Neural cell (in vitro differentiated cells): ENCODE measurements at regions not wholly inside any gene's neighbourhood (a gene's known extent, or its start where the extent isn't known, plus 50 kb on each side); places are given as distances from the start of the nearest gene placed in this dataset.

Experiments used
- H2AFZ ChIP-seq: fragments of 200-600, 300-800 bp; sonication (generic), shearing (Covaris generic); 2 replicates; pipeline ENCODE4 v1.6.0; 2014; ENCODE audit warnings: low read depth, mild to moderate bottlenecking, antibody characterized with exemption, low read length, moderate library complexity
- H3F3A ChIP-seq: fragments of 200-600 bp; shearing (Covaris generic); 2 replicates; pipeline ENCODE4 v1.6.1; 2016; ENCODE audit warnings: mild to moderate bottlenecking, moderate library complexity, mixed read lengths, antibody characterized with exemption, low read length; ENCODE audit not compliant: insufficient read depth, poor library complexity, severe bottlenecking
- H3K27ac ChIP-seq: fragments of 200-600, 300-800 bp; sonication (generic), shearing (Covaris generic); 2 replicates; pipeline ENCODE4 v1.5.1; 2014; ENCODE audit warnings: mild to moderate bottlenecking, low read length, moderate library complexity
- H3K27me3 ChIP-seq: fragments of 300-800, 200-600 bp; sonication (generic), shearing (Covaris generic); 2 replicates; pipeline ENCODE4 v1.6.0; 2014; ENCODE audit warnings: mild to moderate bottlenecking, low read depth, low read length, moderate library complexity; ENCODE audit not compliant: insufficient read depth
- H3K36me3 ChIP-seq: fragments of 300-800, 200-600 bp; sonication (generic), shearing (Covaris generic); 2 replicates; pipeline ENCODE4 v1.5.1; 2014; ENCODE audit warnings: mild to moderate bottlenecking, antibody characterized with exemption, low read length, moderate library complexity; ENCODE audit not compliant: insufficient read depth
- H3K4me2 ChIP-seq: fragments of 300-800, 200-600 bp; sonication (generic), shearing (Covaris generic); 2 replicates; pipeline ENCODE4 v1.6.0; 2014; ENCODE audit warnings: mild to moderate bottlenecking, low read length
- H3K4me3 ChIP-seq: fragments of 300-800, 200-600 bp; sonication (generic), shearing (Covaris generic); 2 replicates; pipeline ENCODE4 v1.5.1; 2014; ENCODE audit warnings: mild to moderate bottlenecking, low read length, moderate library complexity
- H3K79me2 ChIP-seq: fragments of 200-600 bp; shearing (Covaris generic); replicated peaks from 2 replicates; pipeline ENCODE4 v1.6.0; 2014; ENCODE audit warnings: mild to moderate bottlenecking, low read length, moderate library complexity; ENCODE audit not compliant: insufficient read depth
- H3K9ac ChIP-seq: fragments of 300-800, 200-600 bp; sonication (generic), shearing (Covaris generic); 2 replicates; pipeline ENCODE4 v1.6.1; 2016; ENCODE audit warnings: mild to moderate bottlenecking, low read length, mixed read lengths
- H3K9me2 ChIP-seq: fragments of 200-600 bp; shearing (Covaris generic); 2 replicates; pipeline ENCODE4 v1.6.1; 2016; ENCODE audit warnings: mild to moderate bottlenecking, low read length, mixed read lengths; ENCODE audit not compliant: insufficient read depth
- H3K9me3 ChIP-seq: fragments of 200-600, 300-800 bp; sonication (generic), shearing (Covaris generic); 2 replicates; pipeline ENCODE4 v1.6.1; 2016; ENCODE audit warnings: mild to moderate bottlenecking, mixed run types, low read length, moderate library complexity, mixed read lengths
- H4K20me1 ChIP-seq: fragments of 200-600 bp; shearing (Covaris generic); 2 replicates; pipeline ENCODE4 v1.6.1; 2016; ENCODE audit warnings: mild to moderate bottlenecking, mixed run types; ENCODE audit not compliant: insufficient read depth
- EP300 ChIP-seq: fragments of 450-650 bp; conservative IDR thresholded peaks from 2 replicates; pipeline ENCODE4 v1.6.1; 2014; ENCODE audit warnings: antibody characterized with exemption, mild to moderate bottlenecking, moderate library complexity; ENCODE audit not compliant: poor library complexity, severe bottlenecking
- EZH2 ChIP-seq: fragments of 200-600, 300-800 bp; shearing (Covaris generic), sonication (generic); IDR thresholded peaks from 2 replicates; pipeline ENCODE4 v1.6.1; 2014; ENCODE audit warnings: antibody characterized with exemption, low read length, borderline replicate concordance, mild to moderate bottlenecking; ENCODE audit not compliant: insufficient read depth, poor library complexity, severe bottlenecking
- MXI1 ChIP-seq: fragments of 450-650 bp; conservative IDR thresholded peaks from 2 replicates; pipeline ENCODE4 v1.6.1; 2014; ENCODE audit warnings: antibody characterized with exemption, mild to moderate bottlenecking; ENCODE audit not compliant: poor library complexity, severe bottlenecking
- POLR2AphosphoS5 ChIP-seq: IDR thresholded peaks from 2 replicates; pipeline ENCODE4 v1.6.1; 2012
- RAD21 ChIP-seq: fragments of 450-650 bp; conservative IDR thresholded peaks from 2 replicates; pipeline ENCODE4 v1.6.1; 2014; ENCODE audit warnings: antibody characterized with exemption, mild to moderate bottlenecking, moderate library complexity
- SMC3 ChIP-seq: fragments of 450-650 bp; conservative IDR thresholded peaks from 2 replicates; pipeline ENCODE4 v1.6.1; 2014; ENCODE audit warnings: antibody characterized with exemption, mild to moderate bottlenecking, moderate library complexity; ENCODE audit not compliant: poor library complexity
- TAF1 ChIP-seq: IDR thresholded peaks from 2 replicates; pipeline ENCODE4 v1.6.1; 2012; ENCODE audit warnings: low read depth
- TF ChIP-seq, protein P1 (sequence below): fragments of 450-650 bp; IDR thresholded peaks from 2 replicates; pipeline ENCODE4 v1.5.1; 2014; ENCODE audit warnings: antibody characterized with exemption, mild to moderate bottlenecking, moderate library complexity; ENCODE audit not compliant: poor library complexity, severe bottlenecking
- TF ChIP-seq, protein P2 (sequence below): IDR thresholded peaks from 2 replicates; pipeline ENCODE4 v1.6.1; 2012; ENCODE audit warnings: borderline replicate concordance

DNA sequence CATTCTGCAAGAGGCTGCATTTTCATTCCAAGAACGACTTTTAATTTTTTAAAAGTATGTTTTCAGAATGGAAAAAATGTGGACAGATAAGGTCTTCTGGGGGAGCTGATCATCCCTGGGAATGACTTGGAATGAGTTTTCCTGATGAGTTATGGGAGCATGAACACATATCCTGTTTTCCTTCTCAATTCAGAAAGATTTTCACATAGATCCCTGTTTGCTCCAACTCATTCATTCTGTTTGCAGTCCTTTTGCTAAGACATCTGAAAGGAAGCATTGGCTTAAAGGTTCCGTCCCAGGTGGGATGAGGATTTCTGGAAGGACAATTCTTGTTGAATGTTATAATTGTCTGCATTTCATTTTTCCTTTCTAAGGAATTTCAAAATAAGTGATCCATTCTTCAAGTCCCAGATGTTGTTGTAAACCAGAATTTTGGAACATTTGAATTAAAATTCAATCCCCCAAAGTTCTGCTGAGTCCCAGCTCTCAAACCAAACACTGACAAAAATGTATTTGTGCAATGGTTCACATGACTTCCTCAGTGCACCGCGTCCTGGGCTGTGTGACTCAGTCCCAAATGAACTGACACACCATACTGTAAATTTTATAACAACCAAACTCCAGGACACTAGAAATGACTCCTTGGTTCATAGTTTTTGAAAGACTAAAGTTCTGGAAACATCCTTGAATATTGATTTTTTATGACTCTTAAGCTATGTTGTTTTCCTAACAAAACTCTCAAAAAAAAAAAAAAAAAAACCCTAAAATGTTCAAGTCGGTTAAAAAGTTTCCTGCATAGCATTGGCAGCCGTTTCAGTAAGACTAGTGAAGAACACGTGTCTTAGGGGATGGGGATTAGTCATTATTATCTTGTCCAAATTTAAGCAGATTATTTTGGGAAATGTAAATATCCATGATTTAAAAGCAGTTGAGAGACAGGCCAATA, 281.8 kb upstream of the TCF4 start:
- Histone ChIP-seq H2AFZ (no peak overlapping the region), H3K4me3 (no peak overlapping the region), H3K9me2 (no peaks in the 10 kb centered on the region), H3K9me3 (no peaks in the 10 kb centered on the region), H3F3A (no peaks in the 10 kb centered on the region), H3K79me2 (no peaks in the 10 kb centered on the region), H3K36me3 (no peaks in the 10 kb centered on the region), H3K27me3 (no peaks in the 10 kb centered on the region), H3K9ac (no peak overlapping the region), H4K20me1 (no peaks in the 10 kb centered on the region), H3K4me2 (no peak overlapping the region), H3K27ac (no peak overlapping the region)
- TF ChIP-seq POLR2AphosphoS5 = no peak
- no peak for TF ChIP-seq RAD21
- no peak for TF ChIP-seq MXI1
- TF ChIP-seq EP300 = no peak
- TF ChIP-seq, protein P1, sequence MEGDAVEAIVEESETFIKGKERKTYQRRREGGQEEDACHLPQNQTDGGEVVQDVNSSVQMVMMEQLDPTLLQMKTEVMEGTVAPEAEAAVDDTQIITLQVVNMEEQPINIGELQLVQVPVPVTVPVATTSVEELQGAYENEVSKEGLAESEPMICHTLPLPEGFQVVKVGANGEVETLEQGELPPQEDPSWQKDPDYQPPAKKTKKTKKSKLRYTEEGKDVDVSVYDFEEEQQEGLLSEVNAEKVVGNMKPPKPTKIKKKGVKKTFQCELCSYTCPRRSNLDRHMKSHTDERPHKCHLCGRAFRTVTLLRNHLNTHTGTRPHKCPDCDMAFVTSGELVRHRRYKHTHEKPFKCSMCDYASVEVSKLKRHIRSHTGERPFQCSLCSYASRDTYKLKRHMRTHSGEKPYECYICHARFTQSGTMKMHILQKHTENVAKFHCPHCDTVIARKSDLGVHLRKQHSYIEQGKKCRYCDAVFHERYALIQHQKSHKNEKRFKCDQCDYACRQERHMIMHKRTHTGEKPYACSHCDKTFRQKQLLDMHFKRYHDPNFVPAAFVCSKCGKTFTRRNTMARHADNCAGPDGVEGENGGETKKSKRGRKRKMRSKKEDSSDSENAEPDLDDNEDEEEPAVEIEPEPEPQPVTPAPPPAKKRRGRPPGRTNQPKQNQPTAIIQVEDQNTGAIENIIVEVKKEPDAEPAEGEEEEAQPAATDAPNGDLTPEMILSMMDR = no peak
- TF ChIP-seq EZH2 = no peak
- no peak for TF ChIP-seq SMC3
- TF ChIP-seq, protein P2, sequence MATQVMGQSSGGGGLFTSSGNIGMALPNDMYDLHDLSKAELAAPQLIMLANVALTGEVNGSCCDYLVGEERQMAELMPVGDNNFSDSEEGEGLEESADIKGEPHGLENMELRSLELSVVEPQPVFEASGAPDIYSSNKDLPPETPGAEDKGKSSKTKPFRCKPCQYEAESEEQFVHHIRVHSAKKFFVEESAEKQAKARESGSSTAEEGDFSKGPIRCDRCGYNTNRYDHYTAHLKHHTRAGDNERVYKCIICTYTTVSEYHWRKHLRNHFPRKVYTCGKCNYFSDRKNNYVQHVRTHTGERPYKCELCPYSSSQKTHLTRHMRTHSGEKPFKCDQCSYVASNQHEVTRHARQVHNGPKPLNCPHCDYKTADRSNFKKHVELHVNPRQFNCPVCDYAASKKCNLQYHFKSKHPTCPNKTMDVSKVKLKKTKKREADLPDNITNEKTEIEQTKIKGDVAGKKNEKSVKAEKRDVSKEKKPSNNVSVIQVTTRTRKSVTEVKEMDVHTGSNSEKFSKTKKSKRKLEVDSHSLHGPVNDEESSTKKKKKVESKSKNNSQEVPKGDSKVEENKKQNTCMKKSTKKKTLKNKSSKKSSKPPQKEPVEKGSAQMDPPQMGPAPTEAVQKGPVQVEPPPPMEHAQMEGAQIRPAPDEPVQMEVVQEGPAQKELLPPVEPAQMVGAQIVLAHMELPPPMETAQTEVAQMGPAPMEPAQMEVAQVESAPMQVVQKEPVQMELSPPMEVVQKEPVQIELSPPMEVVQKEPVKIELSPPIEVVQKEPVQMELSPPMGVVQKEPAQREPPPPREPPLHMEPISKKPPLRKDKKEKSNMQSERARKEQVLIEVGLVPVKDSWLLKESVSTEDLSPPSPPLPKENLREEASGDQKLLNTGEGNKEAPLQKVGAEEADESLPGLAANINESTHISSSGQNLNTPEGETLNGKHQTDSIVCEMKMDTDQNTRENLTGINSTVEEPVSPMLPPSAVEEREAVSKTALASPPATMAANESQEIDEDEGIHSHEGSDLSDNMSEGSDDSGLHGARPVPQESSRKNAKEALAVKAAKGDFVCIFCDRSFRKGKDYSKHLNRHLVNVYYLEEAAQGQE = no peak
- TF ChIP-seq TAF1 = no peak

DNA sequence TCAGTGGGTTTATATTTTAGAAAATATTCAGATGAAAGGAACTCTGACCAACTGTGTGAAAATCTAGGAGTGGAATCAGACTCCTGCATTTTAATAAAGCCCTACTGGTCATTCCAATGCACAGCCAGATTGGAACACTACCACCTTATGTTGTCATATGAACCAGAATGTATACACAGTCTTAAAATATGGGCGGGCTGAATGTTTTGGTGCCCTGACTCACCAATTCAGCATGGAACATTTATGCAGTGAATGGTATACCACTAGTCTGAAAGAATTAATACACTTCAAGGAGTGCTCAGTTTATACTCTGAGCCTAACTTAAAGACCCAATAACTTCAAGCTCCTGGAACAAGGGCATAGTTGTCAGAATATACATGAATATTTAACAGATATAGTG, 280.9 kb upstream of the TCF4 start:
- Histone ChIP-seq H3K27me3 (no peaks in the 10 kb centered on the region), H3K4me2 (no peak overlapping the region), H4K20me1 (no peaks in the 10 kb centered on the region), H3K9ac (no peak overlapping the region), H2AFZ (no peak overlapping the region), H3K9me2 (no peaks in the 10 kb centered on the region), H3K79me2 (no peaks in the 10 kb centered on the region), H3K27ac (no peak overlapping the region), H3K9me3 (no peaks in the 10 kb centered on the region), H3K36me3 (no peaks in the 10 kb centered on the region), H3F3A (no peaks in the 10 kb centered on the region), H3K4me3 (no peak overlapping the region)
- TF ChIP-seq EP300 = no peak
- TF ChIP-seq EZH2 = no peak
- no peak for TF ChIP-seq POLR2AphosphoS5
- no peak for TF ChIP-seq RAD21
